Gastrocnemius medialis (tissue), 4 donors: ENCODE measurements at regions not wholly inside any gene's neighbourhood (a gene's known extent, or its start where the extent isn't known, plus 50 kb on each side); places are given as distances from the start of the nearest gene placed in this dataset.

ENCODE experiments used
- POLR2A ChIP-seq, 2 donors: fragments of 450-650 bp; IDR thresholded peaks; one replicate each; pipeline ENCODE4 v1.6.1; 2017; ENCODE audit warnings: antibody characterized with exemption in 2 of 2, mild to moderate bottlenecking in 2 of 2, moderate library complexity in 2 of 2
- TF ChIP-seq, protein P1 (sequence below), 5 experiments: fragments of 450-650 bp in 3 of 5; fragments of 200-600 bp in 2 of 5; sonication (generic) in 2 of 5; IDR thresholded peaks in 4 of 5; conservative IDR thresholded peaks in 1 of 5; 1 replicate in 4 of 5; 2 replicates in 1 of 5; pipeline ENCODE4 v1.5.1; 2016 to 2019; ENCODE audit warnings: antibody characterized with exemption in 5 of 5, mild to moderate bottlenecking in 3 of 5, moderate library complexity in 3 of 5

DNA sequence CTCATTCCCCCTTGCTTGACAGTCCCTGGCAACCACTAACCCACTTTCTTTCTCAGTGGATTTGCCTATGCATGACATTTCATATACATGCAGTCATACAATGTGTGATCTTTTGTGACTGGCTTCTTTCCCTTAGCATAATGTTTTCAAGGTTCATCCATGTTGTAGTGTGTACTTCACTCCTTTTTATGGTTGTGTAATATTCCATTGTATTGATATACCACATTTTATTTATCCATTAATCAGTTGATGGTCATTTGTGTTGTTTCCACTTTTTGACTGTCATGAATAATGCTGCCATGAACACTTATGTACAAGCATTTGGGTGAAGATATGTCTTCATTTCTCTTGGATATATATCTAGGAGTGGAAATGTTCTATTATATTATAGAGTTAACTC lies 127.7 kb upstream of the GRIK3 start:
- TF ChIP-seq, protein P1, sequence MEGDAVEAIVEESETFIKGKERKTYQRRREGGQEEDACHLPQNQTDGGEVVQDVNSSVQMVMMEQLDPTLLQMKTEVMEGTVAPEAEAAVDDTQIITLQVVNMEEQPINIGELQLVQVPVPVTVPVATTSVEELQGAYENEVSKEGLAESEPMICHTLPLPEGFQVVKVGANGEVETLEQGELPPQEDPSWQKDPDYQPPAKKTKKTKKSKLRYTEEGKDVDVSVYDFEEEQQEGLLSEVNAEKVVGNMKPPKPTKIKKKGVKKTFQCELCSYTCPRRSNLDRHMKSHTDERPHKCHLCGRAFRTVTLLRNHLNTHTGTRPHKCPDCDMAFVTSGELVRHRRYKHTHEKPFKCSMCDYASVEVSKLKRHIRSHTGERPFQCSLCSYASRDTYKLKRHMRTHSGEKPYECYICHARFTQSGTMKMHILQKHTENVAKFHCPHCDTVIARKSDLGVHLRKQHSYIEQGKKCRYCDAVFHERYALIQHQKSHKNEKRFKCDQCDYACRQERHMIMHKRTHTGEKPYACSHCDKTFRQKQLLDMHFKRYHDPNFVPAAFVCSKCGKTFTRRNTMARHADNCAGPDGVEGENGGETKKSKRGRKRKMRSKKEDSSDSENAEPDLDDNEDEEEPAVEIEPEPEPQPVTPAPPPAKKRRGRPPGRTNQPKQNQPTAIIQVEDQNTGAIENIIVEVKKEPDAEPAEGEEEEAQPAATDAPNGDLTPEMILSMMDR (IDR thresholded peaks at IDR 0.05 in 4 of 5, conservative IDR thresholded peaks at IDR 0.05 in 1 of 5) = no peak
- TF ChIP-seq POLR2A (IDR thresholded peaks at IDR 0.05) = no peak
